GM18868 (cell line): ENCODE measurements at regions not wholly inside any gene's neighbourhood (a gene's known extent, or its start where the extent isn't known, plus 50 kb on each side); places are given as distances from the start of the nearest gene placed in this dataset.

Experiments used
- ATAC-seq: cut with Tn5 transposase; IDR thresholded peaks from one replicate; pipeline ENCODE4 v1.9.1; 2021; ENCODE audit warnings: mild to moderate bottlenecking, moderate library complexity; ENCODE audit not compliant: unreplicated experiment

- no peak for ATAC-seq
Measured at GRCh38 chr7:33700001-33700899, 205.1 kb upstream of the BMPER start.

GRCh38 chr7:33701189-33701740 lies 204.1 kb upstream of the BMPER start:
- no peak for ATAC-seq

- ATAC-seq: no peak
Measured at GRCh38 chr7:33701927-33702326, 203.4 kb upstream of the BMPER start.

GRCh38 chr7:33702514-33703054 lies 202.8 kb upstream of the BMPER start:
- ATAC-seq: no peak

GRCh38 chr7:33705333-33705833 lies 200.0 kb upstream of the BMPER start:
- no peak for ATAC-seq

- no peak for ATAC-seq
Measured at GRCh38 chr7:33706186-33706585, 199.2 kb upstream of the BMPER start.

GRCh38 chr7:33706771-33707200 lies 198.6 kb upstream of the BMPER start:
- no peak for ATAC-seq

- no peak for ATAC-seq
Measured at GRCh38 chr7:33707427-33707826, 197.9 kb upstream of the BMPER start.

- no peak for ATAC-seq
Measured at GRCh38 chr7:33710608-33711007, 194.7 kb upstream of the BMPER start.

- no peak for ATAC-seq
Measured at GRCh38 chr7:33711231-33712019, 193.9 kb upstream of the BMPER start.

GRCh38 chr7:33712020-33712414 lies 193.3 kb upstream of the BMPER start:
- no peak for ATAC-seq

GRCh38 chr7:33714208-33714607 lies 191.1 kb upstream of the BMPER start:
- no peak for ATAC-seq

GRCh38 chr7:33716581-33717477 lies 188.5 kb upstream of the BMPER start:
- ATAC-seq: no peak

GRCh38 chr7:33719059-33719581 lies 186.2 kb upstream of the BMPER start:
- ATAC-seq: no peak

- ATAC-seq: no peak
Measured at GRCh38 chr7:33720139-33720538, 185.2 kb upstream of the BMPER start.

- ATAC-seq: no peak
Measured at GRCh38 chr7:33720870-33721269, 184.5 kb upstream of the BMPER start.

- ATAC-seq: no peak
Measured at GRCh38 chr7:33721895-33722294, 183.4 kb upstream of the BMPER start.

GRCh38 chr7:33722383-33723101 lies 182.8 kb upstream of the BMPER start:
- ATAC-seq: no peak

- ATAC-seq: no peak
Measured at GRCh38 chr7:33724201-33724600, 181.1 kb upstream of the BMPER start.
